ENCODE measurements at regions not wholly inside any gene's neighbourhood (a gene's known extent, or its start where the extent isn't known, plus 50 kb on each side); places are given as distances from the start of the nearest gene placed in this dataset.
"Not testable (repeated sequence)": the region's sequence is repeated elsewhere in the genome, so short reads cannot be mapped to it uniquely, and the experiment has no call there.

DNA sequence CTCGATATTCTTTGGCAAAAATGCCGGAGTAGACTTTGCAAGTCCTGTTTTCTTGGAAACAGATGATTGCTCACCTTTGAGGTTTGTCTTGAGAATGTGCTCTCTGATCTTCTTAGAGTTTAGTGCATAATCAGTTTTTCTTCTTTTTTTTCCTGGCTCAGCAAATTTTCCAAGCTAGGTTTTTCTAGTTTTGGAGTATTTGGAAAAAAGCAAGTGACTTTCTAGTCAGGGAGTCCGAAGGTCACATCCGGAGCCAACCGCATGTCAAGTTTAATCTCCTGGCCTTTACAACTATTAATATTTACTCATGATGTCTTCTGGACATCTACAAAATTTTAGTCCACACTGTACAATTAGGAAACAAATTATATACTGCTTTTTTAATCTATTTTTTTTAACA is 151.6 kb upstream of the CHL1 start:
- TF ChIP-seq EZH2 (IDR thresholded peaks at IDR 0.05); POLR2AphosphoS5 (IDR thresholded peaks at IDR 0.05; ENCODE audit: borderline replicate concordance, low read depth, low read length): not testable (repeated sequence)
